Astrocyte of the cerebellum (primary cell): ENCODE measurements at regions not wholly inside any gene's neighbourhood (a gene's known extent, or its start where the extent isn't known, plus 50 kb on each side); places are given as distances from the start of the nearest gene placed in this dataset.
"Not testable (repeated sequence)": the region's sequence is repeated elsewhere in the genome, so short reads cannot be mapped to it uniquely, and the experiment has no call there.

Source experiments
- DNase-seq: peaks from one replicate; pipeline ENCODE4 v3.0.0-alpha.2; 2011; ENCODE audit warnings: low read depth
- H3K4me3 ChIP-seq: 2 replicates; pipeline ENCODE4 v1.5.1; 2011; ENCODE audit warnings: mild to moderate bottlenecking, low read depth, low read length, moderate library complexity
- in situ Hi-C: cut with HindIII; loops from 2 replicates; pipeline ENCODE4 v1.10.0; 2017; ENCODE audit warnings: low sequenced_read_pairs
- TF ChIP-seq, protein P1 (sequence below): IDR thresholded peaks from 2 replicates; pipeline ENCODE4 v1.5.1; 2012; ENCODE audit warnings: low read length, low read depth, moderate library complexity, mild to moderate bottlenecking; ENCODE audit errors: missing control alignments

DNA sequence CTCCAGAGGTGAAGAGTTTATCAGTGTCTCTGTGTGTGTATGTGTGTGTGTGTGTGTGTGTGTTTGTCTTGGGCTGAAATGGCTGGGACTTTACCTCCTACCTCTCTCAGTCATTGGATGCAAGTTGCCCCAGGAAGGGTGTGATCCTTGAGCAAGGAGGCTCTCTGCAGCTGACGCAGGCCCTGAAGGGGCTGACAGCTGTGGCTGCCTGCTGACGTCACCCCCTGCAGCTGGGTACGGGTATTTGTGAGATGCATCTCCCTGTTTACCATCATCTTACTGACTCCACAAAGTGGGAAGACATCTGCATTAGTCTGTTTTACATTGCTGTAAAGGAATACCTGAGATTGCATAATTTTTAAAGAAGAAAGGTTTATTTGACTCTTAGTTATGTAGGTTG, 631.5 kb upstream of the RBFOX1 start:
- TF ChIP-seq, protein P1, sequence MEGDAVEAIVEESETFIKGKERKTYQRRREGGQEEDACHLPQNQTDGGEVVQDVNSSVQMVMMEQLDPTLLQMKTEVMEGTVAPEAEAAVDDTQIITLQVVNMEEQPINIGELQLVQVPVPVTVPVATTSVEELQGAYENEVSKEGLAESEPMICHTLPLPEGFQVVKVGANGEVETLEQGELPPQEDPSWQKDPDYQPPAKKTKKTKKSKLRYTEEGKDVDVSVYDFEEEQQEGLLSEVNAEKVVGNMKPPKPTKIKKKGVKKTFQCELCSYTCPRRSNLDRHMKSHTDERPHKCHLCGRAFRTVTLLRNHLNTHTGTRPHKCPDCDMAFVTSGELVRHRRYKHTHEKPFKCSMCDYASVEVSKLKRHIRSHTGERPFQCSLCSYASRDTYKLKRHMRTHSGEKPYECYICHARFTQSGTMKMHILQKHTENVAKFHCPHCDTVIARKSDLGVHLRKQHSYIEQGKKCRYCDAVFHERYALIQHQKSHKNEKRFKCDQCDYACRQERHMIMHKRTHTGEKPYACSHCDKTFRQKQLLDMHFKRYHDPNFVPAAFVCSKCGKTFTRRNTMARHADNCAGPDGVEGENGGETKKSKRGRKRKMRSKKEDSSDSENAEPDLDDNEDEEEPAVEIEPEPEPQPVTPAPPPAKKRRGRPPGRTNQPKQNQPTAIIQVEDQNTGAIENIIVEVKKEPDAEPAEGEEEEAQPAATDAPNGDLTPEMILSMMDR: no peak
- H3K4me3 ChIP-seq: no peak overlapping the region
- in situ Hi-C loops: no loop called here
- DNase-seq: no peak

DNA sequence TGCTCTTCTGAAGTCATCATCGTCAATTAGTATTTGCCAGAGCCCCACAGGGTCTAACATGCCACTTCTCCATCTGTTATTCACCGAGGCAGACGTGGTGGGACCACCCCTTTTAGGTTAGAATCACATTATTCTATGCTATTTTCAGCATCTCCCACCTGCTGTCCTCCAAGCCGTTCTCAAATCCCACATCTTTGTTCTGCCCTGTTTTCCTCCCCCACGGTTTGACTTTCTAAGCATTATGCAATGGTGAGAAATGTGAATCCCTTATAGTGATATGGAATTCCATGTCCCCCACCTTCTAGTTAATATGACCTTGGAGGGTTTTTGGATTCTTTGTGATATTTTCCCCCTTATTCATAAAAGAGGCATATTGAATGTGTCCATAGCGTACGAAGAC, 634.1 kb upstream of the RBFOX1 start:
- no peak for DNase-seq
- H3K4me3 ChIP-seq: no peak overlapping the region
- TF ChIP-seq, protein P1: no peak
- in situ Hi-C loops: no loop called here

DNA sequence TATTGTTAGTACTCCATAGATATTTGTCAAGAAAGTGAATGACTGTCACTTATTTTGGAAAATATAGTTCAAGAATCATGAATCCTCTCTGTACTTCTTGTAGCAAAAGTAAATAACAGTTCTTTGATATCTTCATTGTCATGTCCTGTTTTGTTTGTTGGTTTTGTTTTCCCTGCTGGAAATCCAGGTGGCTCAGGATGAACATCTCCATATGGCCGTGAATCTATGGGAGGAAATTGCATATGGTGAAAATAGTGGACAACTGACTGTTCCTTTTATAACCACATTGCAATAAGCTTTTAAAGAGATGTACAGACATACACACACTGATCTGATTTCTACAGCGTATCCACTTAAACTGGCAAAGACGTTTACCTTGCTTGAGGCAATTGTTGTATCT, 637.0 kb upstream of the RBFOX1 start:
- H3K4me3 ChIP-seq: no peak overlapping the region
- no peak for DNase-seq
- in situ Hi-C loops: no loop called here
- TF ChIP-seq, protein P1: no peak

DNA sequence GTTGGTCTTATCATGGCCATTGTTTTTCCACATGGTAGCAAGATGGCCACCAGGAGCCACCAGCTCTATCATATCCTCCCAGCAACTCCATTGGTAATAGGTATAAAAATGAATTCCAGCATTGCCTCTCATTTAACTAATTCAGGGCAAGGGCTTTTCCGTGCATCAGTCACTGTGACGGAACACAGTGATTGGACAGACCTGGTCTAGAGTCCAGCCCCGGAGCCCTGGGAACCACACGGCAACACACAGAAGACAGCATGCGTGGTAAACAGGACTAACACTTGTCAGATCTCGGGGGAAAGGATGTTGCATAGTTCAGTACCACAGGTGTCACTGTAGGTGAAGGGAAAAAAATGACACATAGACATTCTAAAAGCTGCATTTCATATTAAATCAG, 638.0 kb upstream of the RBFOX1 start:
- in situ Hi-C loops: no loop called here
- TF ChIP-seq, protein P1: no peak
- DNase-seq: no peak
- no peak overlapping the region for H3K4me3 ChIP-seq

DNA sequence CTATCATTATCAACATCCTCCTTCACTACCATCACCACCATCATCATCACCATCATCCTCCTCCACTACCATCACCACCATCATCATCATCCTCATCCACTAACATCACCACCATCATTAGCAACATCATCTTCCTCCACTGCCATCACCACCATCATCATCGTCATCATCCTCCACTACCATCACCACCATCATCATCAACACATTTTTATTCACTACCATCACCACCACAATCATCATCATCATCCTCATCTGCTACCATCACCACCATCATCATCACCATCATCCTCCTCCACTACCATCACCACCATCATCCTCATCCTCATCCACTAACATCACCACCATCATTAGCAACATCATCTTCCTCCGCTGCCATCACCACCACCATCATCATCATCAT, 639.2 kb upstream of the RBFOX1 start:
- in situ Hi-C loops, H3K4me3 ChIP-seq, DNase-seq: not testable (repeated sequence)

DNA sequence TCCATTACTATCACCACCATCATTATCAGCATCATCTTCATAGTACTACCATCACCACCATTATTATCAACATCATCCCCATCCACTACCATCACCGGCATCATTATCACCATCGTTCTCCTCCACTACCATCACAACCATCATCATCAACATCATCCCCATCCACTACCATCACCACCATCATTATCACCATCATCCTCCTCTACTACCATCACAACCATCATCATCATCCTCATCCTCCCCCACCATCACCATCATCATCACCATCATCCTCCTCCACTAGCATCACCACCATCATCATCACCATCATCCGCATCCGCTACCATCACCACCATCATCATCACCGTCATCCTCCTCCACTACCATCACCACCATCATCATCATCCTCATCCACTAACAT, 639.8 kb upstream of the RBFOX1 start:
- TF ChIP-seq, protein P1: no peak
- in situ Hi-C loops: no loop called here
- no peak for DNase-seq
- H3K4me3 ChIP-seq: no peak overlapping the region

DNA sequence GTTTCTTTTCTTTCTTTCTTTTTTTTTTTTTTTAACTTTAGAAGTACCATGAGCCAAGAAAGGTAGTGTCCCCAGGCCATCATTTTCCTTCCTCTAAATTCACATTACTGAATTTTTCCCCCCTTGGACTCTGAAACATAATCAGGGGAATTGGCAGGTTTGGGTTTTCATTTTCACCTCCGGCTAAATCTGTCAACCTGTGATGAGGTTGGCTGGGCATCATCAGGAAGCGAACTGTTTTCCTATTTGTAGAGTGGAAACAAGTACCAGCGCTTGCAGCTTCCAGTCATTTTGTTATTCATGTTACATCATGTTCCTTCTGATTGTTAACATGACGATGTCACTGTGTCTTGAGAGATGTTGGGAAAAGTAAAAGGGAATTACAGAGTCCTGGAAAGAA, 641.9 kb upstream of the RBFOX1 start:
- TF ChIP-seq, protein P1: no peak
- in situ Hi-C loops: no loop called here
- no peak for DNase-seq
- H3K4me3 ChIP-seq: no peak overlapping the region
